ENCODE measurements at regions not wholly inside any gene's neighbourhood (a gene's known extent, or its start where the extent isn't known, plus 50 kb on each side); places are given as distances from the start of the nearest gene placed in this dataset.

- TF ChIP-seq CTCF (IDR thresholded peaks at IDR 0.05 in 2 of 3, conservative IDR thresholded peaks at IDR 0.05 in 1 of 3; ENCODE audit: control insufficient read depth in 2 of 3, extremely low read depth in 1 of 3, insufficient read depth in 1 of 3, low read depth in 3 of 3, low read length in 3 of 3) (no peak), FOXM1 (IDR thresholded peaks at IDR 0.05; ENCODE audit: low read depth, low read length) (no peak), ZBTB33 (IDR thresholded peaks at IDR 0.05) (no peak), ZBTB11 (CRISPR knock-in tag; IDR thresholded peaks at IDR 0.05) (no peak), EP300 (IDR thresholded peaks at IDR 0.05; ENCODE audit: borderline replicate concordance in 1 of 2, control insufficient read depth in 1 of 2, low read depth in 2 of 2, low read length in 2 of 2) (no peak), EZH2 (IDR thresholded peaks at IDR 0.05; ENCODE audit: borderline replicate concordance, control insufficient read depth, low read depth, low read length) (no peak), BMI1 (IDR thresholded peaks at IDR 0.05; ENCODE audit: borderline replicate concordance) (no peak), SIN3A (IDR thresholded peaks at IDR 0.05; ENCODE audit: low read depth, low read length) (no peak), POLR2A (IDR thresholded peaks at IDR 0.05; ENCODE audit: low read depth, low read length) (no peak), ZNF274 (IDR thresholded peaks at IDR 0.05; ENCODE audit: insufficient read depth, insufficient read length) (no peak), HCFC1 (IDR thresholded peaks at IDR 0.05; ENCODE audit: low read length) (no peak), CEBPZ (IDR thresholded peaks at IDR 0.05; ENCODE audit: low read depth, low read length) (no peak), EGR1 (IDR thresholded peaks at IDR 0.05; ENCODE audit: borderline replicate concordance in 1 of 2, low read depth in 2 of 2, low read length in 2 of 2) (no peak)
Measured at GRCh38 chr15:31501536-31502157, 175.0 kb downstream of the KLF13 start.

Measured in GM12878 (cell line).